HEK293 (cell line): ENCODE measurements at regions not wholly inside any gene's neighbourhood (a gene's known extent, or its start where the extent isn't known, plus 50 kb on each side); places are given as distances from the start of the nearest gene placed in this dataset.
"Not testable (repeated sequence)": the region's sequence is repeated elsewhere in the genome, so short reads cannot be mapped to it uniquely, and the experiment has no call there.

Experiments used
- YY2 ChIP-seq: fragments of 450-650 bp; formaldehyde crosslinking; IDR thresholded peaks from 2 replicates; pipeline ENCODE4 v1.5.1; 2016; ENCODE audit warnings: missing biosample characterization, missing genetic modification characterization
- ZFP41 ChIP-seq: fragments of 450-650 bp; formaldehyde crosslinking; IDR thresholded peaks from 2 replicates; pipeline ENCODE4 v1.5.1; 2016; ENCODE audit warnings: missing biosample characterization, missing genetic modification characterization, borderline replicate concordance
- ZNF558 ChIP-seq: fragments of 450-650 bp; formaldehyde crosslinking; IDR thresholded peaks from 2 replicates; pipeline ENCODE4 v1.5.1; 2016; ENCODE audit warnings: missing biosample characterization, missing genetic modification characterization
- ZNF830 ChIP-seq: fragments of 450-650 bp; IDR thresholded peaks from 2 replicates; pipeline ENCODE4 v1.5.0; 2018; ENCODE audit warnings: missing biosample characterization, missing genetic modification characterization, low read depth, mild to moderate bottlenecking, moderate library complexity
- TF ChIP-seq, protein P1 (sequence below): fragments of 450-650 bp; formaldehyde crosslinking; IDR thresholded peaks from 2 replicates; pipeline ENCODE4 v1.5.1; 2016; ENCODE audit warnings: missing biosample characterization, missing genetic modification characterization
- TF ChIP-seq, protein P2 (sequence below): fragments of 450-650 bp; formaldehyde crosslinking; IDR thresholded peaks from 2 replicates; pipeline ENCODE4 v1.5.1; 2016; ENCODE audit warnings: missing biosample characterization, missing genetic modification characterization
- TF ChIP-seq, protein P3 (sequence below): fragments of 450-650 bp; formaldehyde crosslinking; IDR thresholded peaks from 2 replicates; pipeline ENCODE4 v1.5.1; 2016; ENCODE audit warnings: missing biosample characterization, missing genetic modification characterization

DNA sequence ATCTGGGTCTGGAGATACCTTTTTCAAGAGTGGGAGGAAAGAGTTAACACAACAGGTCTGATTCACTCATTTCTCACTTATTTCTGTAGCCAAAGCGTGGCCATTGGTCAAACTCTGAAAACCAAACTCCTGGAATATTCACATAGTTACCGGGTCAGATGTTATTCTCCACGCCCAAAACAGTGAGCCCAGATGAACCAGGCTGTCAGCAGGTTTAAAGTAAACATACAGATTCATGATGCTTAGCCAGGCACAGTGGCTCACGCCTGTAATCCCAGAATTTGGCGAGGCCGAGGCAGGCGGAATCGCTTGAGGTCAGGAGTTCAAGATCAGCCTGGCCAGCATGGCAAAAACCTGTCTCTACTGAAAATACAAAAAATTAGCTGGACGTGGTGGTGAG lies 126.1 kb downstream of the SEPTIN7 start:
- not testable (repeated sequence) for TF ChIP-seq ZNF830 (tag by site-specific recombination); ZNF558; YY2 (tag by site-specific recombination); ZFP41 (tag by site-specific recombination)
- TF ChIP-seq, protein P1, sequence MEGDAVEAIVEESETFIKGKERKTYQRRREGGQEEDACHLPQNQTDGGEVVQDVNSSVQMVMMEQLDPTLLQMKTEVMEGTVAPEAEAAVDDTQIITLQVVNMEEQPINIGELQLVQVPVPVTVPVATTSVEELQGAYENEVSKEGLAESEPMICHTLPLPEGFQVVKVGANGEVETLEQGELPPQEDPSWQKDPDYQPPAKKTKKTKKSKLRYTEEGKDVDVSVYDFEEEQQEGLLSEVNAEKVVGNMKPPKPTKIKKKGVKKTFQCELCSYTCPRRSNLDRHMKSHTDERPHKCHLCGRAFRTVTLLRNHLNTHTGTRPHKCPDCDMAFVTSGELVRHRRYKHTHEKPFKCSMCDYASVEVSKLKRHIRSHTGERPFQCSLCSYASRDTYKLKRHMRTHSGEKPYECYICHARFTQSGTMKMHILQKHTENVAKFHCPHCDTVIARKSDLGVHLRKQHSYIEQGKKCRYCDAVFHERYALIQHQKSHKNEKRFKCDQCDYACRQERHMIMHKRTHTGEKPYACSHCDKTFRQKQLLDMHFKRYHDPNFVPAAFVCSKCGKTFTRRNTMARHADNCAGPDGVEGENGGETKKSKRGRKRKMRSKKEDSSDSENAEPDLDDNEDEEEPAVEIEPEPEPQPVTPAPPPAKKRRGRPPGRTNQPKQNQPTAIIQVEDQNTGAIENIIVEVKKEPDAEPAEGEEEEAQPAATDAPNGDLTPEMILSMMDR (tag by site-specific recombination) = not testable (repeated sequence)
- TF ChIP-seq, protein P2, sequence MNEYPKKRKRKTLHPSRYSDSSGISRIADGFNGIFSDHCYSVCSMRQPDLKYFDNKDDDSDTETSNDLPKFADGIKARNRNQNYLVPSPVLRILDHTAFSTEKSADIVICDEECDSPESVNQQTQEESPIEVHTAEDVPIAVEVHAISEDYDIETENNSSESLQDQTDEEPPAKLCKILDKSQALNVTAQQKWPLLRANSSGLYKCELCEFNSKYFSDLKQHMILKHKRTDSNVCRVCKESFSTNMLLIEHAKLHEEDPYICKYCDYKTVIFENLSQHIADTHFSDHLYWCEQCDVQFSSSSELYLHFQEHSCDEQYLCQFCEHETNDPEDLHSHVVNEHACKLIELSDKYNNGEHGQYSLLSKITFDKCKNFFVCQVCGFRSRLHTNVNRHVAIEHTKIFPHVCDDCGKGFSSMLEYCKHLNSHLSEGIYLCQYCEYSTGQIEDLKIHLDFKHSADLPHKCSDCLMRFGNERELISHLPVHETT (tag by site-specific recombination) = not testable (repeated sequence)
- TF ChIP-seq, protein P3, sequence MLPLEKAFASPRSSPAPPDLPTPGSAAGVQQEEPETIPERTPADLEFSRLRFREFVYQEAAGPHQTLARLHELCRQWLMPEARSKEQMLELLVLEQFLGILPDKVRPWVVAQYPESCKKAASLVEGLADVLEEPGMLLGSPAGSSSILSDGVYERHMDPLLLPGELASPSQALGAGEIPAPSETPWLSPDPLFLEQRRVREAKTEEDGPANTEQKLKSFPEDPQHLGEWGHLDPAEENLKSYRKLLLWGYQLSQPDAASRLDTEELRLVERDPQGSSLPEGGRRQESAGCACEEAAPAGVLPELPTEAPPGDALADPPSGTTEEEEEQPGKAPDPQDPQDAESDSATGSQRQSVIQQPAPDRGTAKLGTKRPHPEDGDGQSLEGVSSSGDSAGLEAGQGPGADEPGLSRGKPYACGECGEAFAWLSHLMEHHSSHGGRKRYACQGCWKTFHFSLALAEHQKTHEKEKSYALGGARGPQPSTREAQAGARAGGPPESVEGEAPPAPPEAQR = not testable (repeated sequence)
